Effector memory CD8-positive, alpha-beta T cell (primary cell): ENCODE measurements at regions not wholly inside any gene's neighbourhood (a gene's known extent, or its start where the extent isn't known, plus 50 kb on each side); places are given as distances from the start of the nearest gene placed in this dataset.

Experiments used
- ATAC-seq: fragments of 150-1000 bp; cut with Tn5 transposase; replicated peaks from 2 replicates; pipeline ENCODE4 v1.10.0; 2021; ENCODE audit warnings: mild to moderate bottlenecking, moderate library complexity
- DNase-seq, 3 experiments: peaks; one replicate each; pipeline ENCODE4 v3.0.0; 2021
- H3K27ac Mint-ChIP-seq, 2 donors: one replicate each; pipeline ENCODE4 v1.8.0; 2022; ENCODE audit warnings: mild to moderate bottlenecking in 2 of 2, mixed read lengths in 2 of 2, moderate library complexity in 2 of 2
- H3K27me3 Mint-ChIP-seq, 2 donors: one replicate each; pipeline ENCODE4 v1.8.0; 2022; ENCODE audit warnings: mixed read lengths in 2 of 2
- H3K36me3 Mint-ChIP-seq: one replicate; pipeline ENCODE4 v1.8.0; 2022; ENCODE audit warnings: mild to moderate bottlenecking, moderate library complexity, mixed read lengths; ENCODE audit not compliant: insufficient read depth
- H3K4me1 Mint-ChIP-seq, 2 donors: one replicate each; pipeline ENCODE4 v1.8.0; 2022; ENCODE audit warnings: low read depth in 2 of 2, mixed read lengths in 2 of 2
- H3K4me3 Mint-ChIP-seq, 2 donors: one replicate each; pipeline ENCODE4 v1.8.0; 2022; ENCODE audit warnings: mild to moderate bottlenecking in 2 of 2, mixed read lengths in 2 of 2, moderate library complexity in 2 of 2
- H3K9me3 Mint-ChIP-seq, 2 donors: one replicate each; pipeline ENCODE4 v1.8.0; 2022; ENCODE audit warnings: mixed read lengths in 2 of 2

GRCh38 chrX:15191830-15192229 is 78.1 kb downstream of the ASB9 start:
- no peaks in the 10 kb centered on the region for H3K36me3 Mint-ChIP-seq
- H3K4me3 Mint-ChIP-seq = no peak overlapping the region
- ATAC-seq = no peak
- H3K4me1 Mint-ChIP-seq = peaks cover 0 to 2% of the 10 kb centered on the region in 2 donors
- H3K27me3 Mint-ChIP-seq = peaks cover 0 to 10% of the 10 kb centered on the region in 2 donors
- H3K9me3 Mint-ChIP-seq = no peaks in the 10 kb centered on the region
- no peak overlapping the region for H3K27ac Mint-ChIP-seq
- DNase-seq = no peak

GRCh38 chrX:15188039-15188438 is 81.8 kb downstream of the ASB9 start:
- Mint-ChIP-seq H3K4me3 (no peak overlapping the region), H3K4me1 (no peaks in the 10 kb centered on the region), H3K27me3 (peaks cover 7 to 19% of the 10 kb centered on the region in 2 donors), H3K27ac (no peak overlapping the region), H3K9me3 (no peaks in the 10 kb centered on the region), H3K36me3 (no peaks in the 10 kb centered on the region)
- DNase-seq (no peak), ATAC-seq (no peak)

GRCh38 chrX:15177316-15177715 is 92.6 kb downstream of the ASB9 start:
- ATAC-seq (no peak), DNase-seq (no peak)
- Mint-ChIP-seq H3K9me3 (no peaks in the 10 kb centered on the region), H3K4me1 (no peaks in the 10 kb centered on the region), H3K27me3 (no peaks in the 10 kb centered on the region), H3K36me3 (no peaks in the 10 kb centered on the region), H3K27ac (no peak overlapping the region), H3K4me3 (no peak overlapping the region)

- ATAC-seq (no peak), DNase-seq (no peak)
- Mint-ChIP-seq H3K4me3 (no peak overlapping the region), H3K27ac (no peak overlapping the region), H3K9me3 (no peaks in the 10 kb centered on the region), H3K4me1 (peaks cover 0 to 2% of the 10 kb centered on the region in 2 donors), H3K27me3 (no peaks in the 10 kb centered on the region), H3K36me3 (no peaks in the 10 kb centered on the region)
These were observed 96.5 kb downstream of the ASB9 start for GRCh38 chrX:15173411-15173810.

- no peak for ATAC-seq
- no peak overlapping the region for H3K27ac Mint-ChIP-seq
These were observed 99.0 kb downstream of the ASB9 start for GRCh38 chrX:15170927-15171326.

GRCh38 chrX:15167826-15168225 is 102.1 kb downstream of the ASB9 start:
- H3K27ac Mint-ChIP-seq = no peak overlapping the region
- no peak overlapping the region for H3K4me3 Mint-ChIP-seq
- no peaks in the 10 kb centered on the region for H3K36me3 Mint-ChIP-seq
- DNase-seq = no peak
- H3K27me3 Mint-ChIP-seq = no peaks in the 10 kb centered on the region
- H3K4me1 Mint-ChIP-seq = peaks cover 0 to 5% of the 10 kb centered on the region in 2 donors
- no peak for ATAC-seq
- no peaks in the 10 kb centered on the region for H3K9me3 Mint-ChIP-seq

More at GRCh38 chrX:15170927-15171326, 99.0 kb downstream of the ASB9 start:
- Mint-ChIP-seq H3K36me3 (no peaks in the 10 kb centered on the region), H3K4me3 (no peak overlapping the region), H3K27me3 (no peaks in the 10 kb centered on the region), H3K9me3 (no peaks in the 10 kb centered on the region), H3K4me1 (peaks cover 0 to 3% of the 10 kb centered on the region in 2 donors)
- no peak for DNase-seq

- no peak overlapping the region for H3K4me3 Mint-ChIP-seq
- H3K36me3 Mint-ChIP-seq = no peaks in the 10 kb centered on the region
- H3K4me1 Mint-ChIP-seq = peaks cover 4 to 6% of the 10 kb centered on the region in 2 donors
- DNase-seq (no peak), ATAC-seq (no peak)
- no peak overlapping the region for H3K27ac Mint-ChIP-seq
- no peaks in the 10 kb centered on the region for H3K9me3 Mint-ChIP-seq
- no peaks in the 10 kb centered on the region for H3K27me3 Mint-ChIP-seq
These were observed 104.1 kb downstream of the ASB9 start for GRCh38 chrX:15165832-15166231.

GRCh38 chrX:15163131-15163530 is 106.8 kb downstream of the ASB9 start:
- Mint-ChIP-seq H3K27ac (no peak overlapping the region), H3K27me3 (no peaks in the 10 kb centered on the region), H3K4me3 (no peak overlapping the region), H3K36me3 (no peaks in the 10 kb centered on the region), H3K4me1 (peaks cover 7 to 19% of the 10 kb centered on the region in 2 donors), H3K9me3 (no peaks in the 10 kb centered on the region)
- DNase-seq (no peak), ATAC-seq (no peak)

GRCh38 chrX:15160558-15161095 is 109.3 kb downstream of the ASB9 start:
- no peaks in the 10 kb centered on the region for H3K9me3 Mint-ChIP-seq
- peaks cover 2% of the 10 kb centered on the region for H3K36me3 Mint-ChIP-seq
- H3K27me3 Mint-ChIP-seq = no peaks in the 10 kb centered on the region
- DNase-seq (no peak), ATAC-seq (no peak)
- no peak overlapping the region for H3K4me3 Mint-ChIP-seq
- H3K27ac Mint-ChIP-seq = peak overlapping the region in 1 of 2 donors; percentile 35
- H3K4me1 Mint-ChIP-seq = peaks cover 7 to 19% of the 10 kb centered on the region in 2 donors

- ATAC-seq (peak; percentile 83), DNase-seq (no peak)
- Mint-ChIP-seq H3K4me3 (peak overlapping the region; percentile 74 to 77), H3K4me1 (peaks cover 7 to 19% of the 10 kb centered on the region in 2 donors), H3K36me3 (peaks cover 2% of the 10 kb centered on the region), H3K27me3 (no peaks in the 10 kb centered on the region), H3K27ac (peak overlapping the region; percentile 88 to 89), H3K9me3 (no peaks in the 10 kb centered on the region)
These were observed 111.0 kb downstream of the ASB9 start for GRCh38 chrX:15158736-15159406.

GRCh38 chrX:15158350-15158735 is 111.5 kb downstream of the ASB9 start:
- H3K27me3 Mint-ChIP-seq = no peaks in the 10 kb centered on the region
- no peaks in the 10 kb centered on the region for H3K9me3 Mint-ChIP-seq
- H3K27ac Mint-ChIP-seq = peak overlapping the region; percentile 88 to 89
- peak overlapping the region; percentile 74 to 77 for H3K4me3 Mint-ChIP-seq
- ATAC-seq (no peak), DNase-seq (no peak)
- peaks cover 2% of the 10 kb centered on the region for H3K36me3 Mint-ChIP-seq
- peaks cover 6 to 19% of the 10 kb centered on the region in 2 donors for H3K4me1 Mint-ChIP-seq

GRCh38 chrX:15157624-15158023 is 112.3 kb downstream of the ASB9 start:
- H3K27me3 Mint-ChIP-seq = no peaks in the 10 kb centered on the region

GRCh38 chrX:15151267-15152186 is 118.4 kb downstream of the ASB9 start:
- DNase-seq = no peak

More at GRCh38 chrX:15157624-15158023, 112.3 kb downstream of the ASB9 start:
- ATAC-seq (no peak), DNase-seq (no peak)
- H3K9me3 Mint-ChIP-seq = no peaks in the 10 kb centered on the region
- peaks cover 6 to 19% of the 10 kb centered on the region in 2 donors for H3K4me1 Mint-ChIP-seq
- peak overlapping the region in 1 of 2 donors; percentile 89 for H3K27ac Mint-ChIP-seq
- peaks cover 2% of the 10 kb centered on the region for H3K36me3 Mint-ChIP-seq
- peak overlapping the region; percentile 74 to 77 for H3K4me3 Mint-ChIP-seq

More at GRCh38 chrX:15151267-15152186, 118.4 kb downstream of the ASB9 start:
- peak; percentile 75 for ATAC-seq
- Mint-ChIP-seq H3K36me3 (peaks cover 2% of the 10 kb centered on the region), H3K9me3 (no peaks in the 10 kb centered on the region), H3K27me3 (no peaks in the 10 kb centered on the region), H3K27ac (peak overlapping the region in 1 of 2 donors; percentile 41), H3K4me3 (peak overlapping the region; percentile 22 to 46), H3K4me1 (peaks cover 3 to 11% of the 10 kb centered on the region in 2 donors)
